ENCODE measurements at regions not wholly inside any gene's neighbourhood (a gene's known extent, or its start where the extent isn't known, plus 50 kb on each side); places are given as distances from the start of the nearest gene placed in this dataset.

DNA sequence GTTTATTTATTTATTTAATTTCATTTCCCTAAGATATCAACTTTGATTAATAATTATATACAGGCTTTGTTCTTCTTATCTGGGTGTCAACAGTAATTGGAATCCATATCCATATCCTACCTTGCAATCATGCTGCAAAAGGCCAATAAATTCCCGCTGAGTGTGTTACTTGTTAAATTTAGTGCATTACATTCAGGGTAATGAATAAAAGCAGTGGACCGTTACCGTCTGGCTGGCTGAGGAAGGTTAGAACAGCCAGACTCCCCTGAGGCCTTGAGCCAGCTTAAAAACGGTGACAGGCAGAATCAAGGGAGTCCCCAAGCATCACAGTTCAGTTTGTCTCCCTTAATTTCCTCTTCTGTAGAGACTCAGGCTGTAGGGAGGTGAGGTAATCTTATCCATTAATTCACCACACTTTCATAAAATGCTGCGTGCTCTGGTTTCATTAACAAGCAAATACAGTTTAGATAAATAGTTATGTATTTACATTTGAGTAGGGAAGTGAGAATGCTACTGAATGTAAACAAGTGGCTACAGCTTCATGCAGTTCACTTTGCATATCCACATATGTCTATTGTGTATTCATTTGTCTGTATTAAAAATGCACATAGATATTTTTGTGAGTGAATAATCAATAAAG is 888.2 kb upstream of the CXADR start:
- Mint-ChIP-seq H3K4me3 (no peak overlapping the region), H3K27ac (no peak overlapping the region), H3K27me3 (no peaks in the 10 kb centered on the region), H3K9me3 (ENCODE audit: low read depth) (peaks cover 5% of the 10 kb centered on the region), H3K36me3 (no peaks in the 10 kb centered on the region), H3K4me1 (ENCODE audit: low read depth) (no peaks in the 10 kb centered on the region)

DNA sequence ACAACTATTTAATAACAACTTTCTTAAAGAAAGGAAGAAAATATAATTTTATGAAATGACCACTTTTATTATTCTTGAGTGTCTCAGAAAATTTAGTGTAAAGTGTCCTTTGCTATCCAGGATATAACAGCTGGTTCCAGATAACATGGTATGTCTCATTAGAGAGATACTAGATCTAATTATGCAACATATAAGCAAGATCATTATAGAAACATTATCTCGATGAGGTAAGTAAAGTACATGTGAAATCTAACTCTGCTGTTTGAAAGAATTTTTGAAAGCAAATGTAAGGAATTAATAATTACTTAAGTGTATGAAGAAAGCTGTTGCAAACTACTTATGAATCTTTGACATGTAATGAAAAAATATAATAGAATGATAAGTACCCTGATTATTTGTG is 887.4 kb upstream of the CXADR start:
- no peaks in the 10 kb centered on the region for H3K27me3 Mint-ChIP-seq
- H3K4me1 Mint-ChIP-seq (ENCODE audit: low read depth): no peaks in the 10 kb centered on the region
- no peaks in the 10 kb centered on the region for H3K36me3 Mint-ChIP-seq
- peaks cover 5% of the 10 kb centered on the region for H3K9me3 Mint-ChIP-seq (ENCODE audit: low read depth)
- no peak overlapping the region for H3K27ac Mint-ChIP-seq
- H3K4me3 Mint-ChIP-seq: no peak overlapping the region

DNA sequence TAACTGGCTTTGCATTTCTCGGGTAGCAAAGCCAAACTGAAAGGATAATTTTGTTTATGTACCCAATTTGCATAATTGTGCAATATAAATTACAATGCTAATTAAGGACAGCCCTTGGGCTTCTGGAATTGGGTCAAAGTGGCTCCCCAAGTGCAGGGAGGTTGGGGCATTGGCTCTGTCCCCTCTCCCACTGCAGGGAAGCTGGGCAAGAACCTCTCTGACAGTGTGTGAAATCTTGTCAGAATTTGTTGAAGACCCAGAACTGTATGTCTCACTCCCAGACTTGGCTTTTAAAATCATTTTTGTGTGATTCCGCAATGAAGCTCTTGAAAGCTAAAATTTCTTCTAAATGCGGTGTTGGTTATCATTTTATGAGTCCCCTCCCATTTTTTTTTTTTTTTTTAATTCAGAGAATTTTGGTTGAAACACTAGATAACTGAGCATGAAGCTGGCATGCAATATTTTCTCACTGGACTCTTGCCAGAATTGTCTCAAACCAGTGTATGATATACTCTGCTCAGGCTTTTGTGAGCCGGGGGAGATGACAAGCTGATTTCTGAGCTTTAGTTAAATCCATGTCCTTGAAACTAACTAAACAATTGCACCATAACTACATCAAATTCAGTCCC is 878.9 kb upstream of the CXADR start:
- H3K36me3 Mint-ChIP-seq: no peaks in the 10 kb centered on the region
- H3K4me3 Mint-ChIP-seq: no peak overlapping the region
- H3K9me3 Mint-ChIP-seq (ENCODE audit: low read depth): no peaks in the 10 kb centered on the region
- no peaks in the 10 kb centered on the region for H3K4me1 Mint-ChIP-seq (ENCODE audit: low read depth)
- H3K27ac Mint-ChIP-seq: no peak overlapping the region
- no peaks in the 10 kb centered on the region for H3K27me3 Mint-ChIP-seq

DNA sequence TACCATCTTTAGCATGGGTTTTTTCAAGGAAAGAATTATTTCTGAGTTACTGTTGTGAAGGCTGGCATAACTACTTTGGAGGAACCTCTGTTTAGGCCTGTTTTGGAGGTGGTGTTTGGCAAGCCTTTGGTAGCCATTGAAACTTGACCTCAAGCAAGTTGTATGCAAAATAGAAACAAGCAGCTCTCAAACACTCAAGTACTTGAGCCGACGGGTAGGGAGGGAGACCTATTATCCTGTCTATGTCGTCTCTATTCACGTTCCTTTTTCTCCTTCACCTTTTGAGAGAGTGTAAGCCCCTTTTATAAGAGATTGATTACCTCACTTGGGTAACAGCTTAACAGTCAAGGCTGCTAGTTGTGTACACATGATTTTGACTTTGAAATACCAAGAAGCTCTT is 878.3 kb upstream of the CXADR start:
- Mint-ChIP-seq H3K27ac (no peak overlapping the region), H3K36me3 (no peaks in the 10 kb centered on the region), H3K4me1 (ENCODE audit: low read depth) (no peaks in the 10 kb centered on the region), H3K27me3 (no peaks in the 10 kb centered on the region), H3K9me3 (ENCODE audit: low read depth) (no peaks in the 10 kb centered on the region), H3K4me3 (no peak overlapping the region)

DNA sequence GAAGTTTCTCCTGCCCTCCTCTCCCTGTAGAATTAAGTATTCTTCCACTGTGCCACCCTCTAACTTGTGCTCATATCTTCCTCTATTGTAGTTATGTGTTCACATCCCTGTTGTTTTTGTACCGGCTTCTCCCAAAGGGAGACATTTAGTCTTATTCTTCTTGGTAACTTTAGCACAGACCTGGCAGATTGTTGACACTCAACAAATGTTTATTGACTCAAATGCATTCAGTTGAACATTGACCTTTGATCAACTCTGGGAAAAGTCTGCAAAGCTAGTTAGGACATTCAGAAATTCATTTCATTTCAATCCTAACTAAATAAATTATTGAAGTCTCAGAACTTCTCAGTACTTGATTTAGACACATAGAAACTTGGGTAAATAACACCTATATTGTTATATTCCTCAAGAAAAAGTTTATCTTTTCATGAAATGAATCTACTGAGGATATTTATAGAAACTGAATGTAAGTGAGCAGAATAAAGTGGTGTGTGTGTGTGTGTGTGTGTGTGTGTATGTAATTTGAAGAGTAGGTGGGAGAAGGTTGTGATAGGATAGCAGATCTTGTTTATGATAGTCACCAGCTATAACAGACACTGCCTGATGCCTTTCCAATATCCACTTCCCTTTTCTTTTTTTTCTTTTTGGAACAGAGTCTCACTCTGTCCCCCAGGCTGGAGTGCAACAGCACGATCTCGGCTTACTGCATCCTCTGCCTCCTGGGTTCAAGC is 872.4 kb upstream of the CXADR start:
- Mint-ChIP-seq H3K4me1 (ENCODE audit: low read depth) (no peaks in the 10 kb centered on the region), H3K27me3 (no peaks in the 10 kb centered on the region), H3K27ac (no peak overlapping the region), H3K9me3 (ENCODE audit: low read depth) (no peaks in the 10 kb centered on the region), H3K4me3 (no peak overlapping the region), H3K36me3 (no peaks in the 10 kb centered on the region)

DNA sequence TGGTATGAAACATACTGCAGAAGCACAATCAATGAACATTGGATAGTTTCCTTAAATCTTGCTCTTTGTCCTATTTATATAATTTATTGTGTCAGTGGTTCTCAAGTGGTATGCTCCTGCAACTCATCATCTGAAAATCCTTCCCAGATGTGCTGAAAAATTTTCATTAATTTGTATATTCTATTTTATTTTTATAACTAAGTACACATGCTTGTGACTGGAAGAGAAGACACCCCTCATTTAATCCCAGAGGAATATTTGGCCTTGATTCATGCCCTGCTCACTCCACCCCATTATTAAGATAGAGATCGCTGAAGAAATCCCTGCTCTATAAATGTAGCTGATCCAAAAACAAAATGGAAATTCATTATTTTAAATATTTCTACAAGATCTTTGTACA is 870.5 kb upstream of the CXADR start:
- H3K27ac Mint-ChIP-seq: no peak overlapping the region
- no peak overlapping the region for H3K4me3 Mint-ChIP-seq
- H3K27me3 Mint-ChIP-seq: no peaks in the 10 kb centered on the region
- H3K36me3 Mint-ChIP-seq: no peaks in the 10 kb centered on the region
- H3K9me3 Mint-ChIP-seq (ENCODE audit: low read depth): no peaks in the 10 kb centered on the region
- H3K4me1 Mint-ChIP-seq (ENCODE audit: low read depth): no peaks in the 10 kb centered on the region

DNA sequence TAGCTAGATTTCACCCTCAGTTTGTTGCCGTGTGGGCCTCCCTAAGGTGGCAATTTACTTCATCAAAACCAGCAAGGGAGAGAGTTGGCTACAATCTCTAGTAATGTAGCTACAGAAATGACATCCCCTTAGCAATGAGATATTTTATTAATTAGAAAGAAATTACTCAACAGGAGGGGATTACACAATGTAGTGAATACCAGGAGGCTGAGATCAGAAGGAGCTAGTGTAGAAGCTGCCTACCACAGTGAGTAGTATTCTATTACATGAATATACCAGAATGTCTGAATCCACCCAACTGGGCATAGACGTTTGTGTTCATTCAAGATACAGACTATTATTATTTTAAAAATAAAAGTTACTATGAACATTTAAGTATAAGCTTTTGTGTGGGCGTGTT is 868.2 kb upstream of the CXADR start:
- no peak overlapping the region for H3K4me3 Mint-ChIP-seq
- H3K9me3 Mint-ChIP-seq (ENCODE audit: low read depth): peaks cover 4% of the 10 kb centered on the region
- H3K36me3 Mint-ChIP-seq: no peaks in the 10 kb centered on the region
- H3K27ac Mint-ChIP-seq: no peak overlapping the region
- no peaks in the 10 kb centered on the region for H3K4me1 Mint-ChIP-seq (ENCODE audit: low read depth)
- no peaks in the 10 kb centered on the region for H3K27me3 Mint-ChIP-seq

DNA sequence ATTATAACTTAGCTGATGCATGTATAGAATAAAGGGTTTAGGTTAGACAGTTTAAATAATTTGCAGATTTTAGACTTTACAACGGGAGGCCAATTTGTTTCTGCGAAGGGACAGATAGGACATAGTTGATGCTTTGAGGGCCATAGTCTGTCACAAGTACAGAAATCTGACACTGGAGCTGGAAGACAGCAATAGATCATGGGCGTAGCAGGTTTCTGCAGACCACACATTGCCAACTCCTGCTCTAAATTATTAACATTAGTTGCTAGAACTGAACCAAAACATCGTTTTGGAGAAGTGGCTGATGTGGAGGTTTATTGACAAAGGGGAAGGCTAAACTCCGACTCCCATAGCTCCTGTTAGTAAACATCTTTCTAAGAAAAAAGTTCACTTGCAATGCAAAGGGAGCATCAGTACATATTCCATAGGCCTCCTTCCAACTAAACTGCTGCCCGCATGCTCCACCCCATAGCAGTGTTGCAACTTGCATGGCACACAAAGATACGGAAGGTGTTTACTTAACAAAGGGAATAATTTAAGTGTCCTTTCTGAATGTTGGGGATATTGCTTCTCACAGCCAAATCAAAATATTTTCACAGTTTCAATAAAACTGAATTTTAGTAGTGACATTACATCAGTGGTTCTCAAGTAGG is 862.0 kb upstream of the CXADR start:
- Mint-ChIP-seq H3K4me1 (ENCODE audit: low read depth) (no peaks in the 10 kb centered on the region), H3K4me3 (no peak overlapping the region), H3K27me3 (no peaks in the 10 kb centered on the region), H3K9me3 (ENCODE audit: low read depth) (peaks cover 12% of the 10 kb centered on the region), H3K27ac (no peak overlapping the region), H3K36me3 (no peaks in the 10 kb centered on the region)

DNA sequence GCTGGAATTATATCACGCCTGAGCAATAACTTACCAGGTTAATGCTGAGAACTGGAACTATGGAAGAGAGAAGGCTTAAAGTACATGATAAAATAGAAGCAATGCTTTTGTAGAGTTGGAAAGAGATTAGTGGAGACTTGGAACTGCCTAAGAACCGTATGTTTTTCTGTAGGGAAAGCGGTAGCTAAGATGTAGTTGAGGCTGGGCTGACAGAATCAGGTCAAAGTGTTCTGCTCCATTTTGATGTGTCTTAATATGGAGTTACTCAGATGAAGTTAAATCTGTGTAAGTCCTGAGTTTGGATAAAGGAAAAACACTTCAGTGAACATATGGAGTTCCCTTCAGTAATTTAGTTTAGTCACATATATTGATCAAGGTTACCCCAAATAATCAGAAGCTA is 860.9 kb upstream of the CXADR start:
- H3K27me3 Mint-ChIP-seq: no peaks in the 10 kb centered on the region
- H3K9me3 Mint-ChIP-seq (ENCODE audit: low read depth): peaks cover 12% of the 10 kb centered on the region
- H3K4me3 Mint-ChIP-seq: no peak overlapping the region
- H3K36me3 Mint-ChIP-seq: no peaks in the 10 kb centered on the region
- no peaks in the 10 kb centered on the region for H3K4me1 Mint-ChIP-seq (ENCODE audit: low read depth)
- no peak overlapping the region for H3K27ac Mint-ChIP-seq

DNA sequence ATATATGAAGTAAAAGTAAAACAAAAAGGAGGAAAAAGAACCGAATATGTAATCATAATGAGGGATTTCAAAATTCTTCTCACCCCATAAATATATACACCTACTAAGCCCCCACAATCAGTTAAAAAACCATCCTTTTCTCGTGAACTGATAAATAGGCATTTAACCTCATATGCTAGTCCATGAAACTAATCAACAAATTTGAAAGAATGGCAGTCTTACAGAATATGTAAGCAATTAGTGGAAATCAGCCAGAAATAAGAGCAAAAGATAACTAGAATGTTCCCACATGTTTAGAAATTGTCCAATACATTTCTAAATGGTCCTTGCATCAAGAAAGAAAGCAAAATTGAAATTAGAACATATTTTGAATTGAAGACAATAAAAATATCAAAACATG is 849.4 kb upstream of the CXADR start:
- H3K27me3 Mint-ChIP-seq: no peaks in the 10 kb centered on the region
- no peak overlapping the region for H3K4me3 Mint-ChIP-seq
- no peaks in the 10 kb centered on the region for H3K36me3 Mint-ChIP-seq
- H3K9me3 Mint-ChIP-seq (ENCODE audit: low read depth): peaks cover 3% of the 10 kb centered on the region
- no peaks in the 10 kb centered on the region for H3K4me1 Mint-ChIP-seq (ENCODE audit: low read depth)
- no peak overlapping the region for H3K27ac Mint-ChIP-seq

DNA sequence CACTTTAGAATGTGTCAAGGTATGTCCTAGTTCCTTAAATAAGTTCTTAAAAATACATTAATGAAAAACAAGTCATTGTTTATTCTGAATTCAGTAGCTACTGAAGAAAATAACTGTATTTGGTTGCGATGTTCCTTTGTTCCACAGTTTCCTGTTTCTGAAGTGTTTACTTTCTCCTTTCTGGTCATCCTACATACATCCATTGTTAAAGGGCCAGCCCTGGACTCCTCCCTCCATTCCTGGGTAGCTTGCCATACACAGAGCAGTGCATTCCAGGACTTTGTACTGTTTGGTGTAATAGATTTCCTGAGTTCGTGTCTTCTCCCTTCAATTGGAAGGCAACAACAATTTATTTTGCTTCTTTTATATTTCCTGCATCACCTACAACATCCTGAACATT is 845.4 kb upstream of the CXADR start:
- no peak overlapping the region for H3K4me3 Mint-ChIP-seq
- no peaks in the 10 kb centered on the region for H3K4me1 Mint-ChIP-seq (ENCODE audit: low read depth)
- peaks cover 3% of the 10 kb centered on the region for H3K9me3 Mint-ChIP-seq (ENCODE audit: low read depth)
- H3K36me3 Mint-ChIP-seq: no peaks in the 10 kb centered on the region
- no peaks in the 10 kb centered on the region for H3K27me3 Mint-ChIP-seq
- no peak overlapping the region for H3K27ac Mint-ChIP-seq

DNA sequence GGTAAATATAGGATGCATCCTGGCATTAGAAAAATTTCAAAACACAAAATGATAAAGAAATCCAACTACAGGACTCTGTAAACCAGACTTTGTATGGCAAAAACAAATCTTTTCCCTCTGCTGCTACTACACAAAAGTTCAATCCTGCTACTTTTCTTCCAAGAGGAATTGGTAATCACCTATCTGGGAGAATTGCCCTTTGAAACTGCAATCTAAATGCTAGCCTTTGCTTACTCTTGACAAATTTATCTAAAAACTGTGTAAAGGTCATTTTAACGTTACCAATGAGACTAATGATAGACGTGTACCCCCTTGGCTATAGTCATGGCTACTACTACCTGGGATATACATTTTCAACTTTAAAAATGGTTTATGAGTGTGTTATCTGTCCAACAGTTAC is 837.9 kb upstream of the CXADR start:
- Mint-ChIP-seq H3K27ac (no peak overlapping the region), H3K27me3 (no peaks in the 10 kb centered on the region), H3K4me1 (ENCODE audit: low read depth) (no peaks in the 10 kb centered on the region), H3K36me3 (no peaks in the 10 kb centered on the region), H3K9me3 (ENCODE audit: low read depth) (peaks cover 4% of the 10 kb centered on the region), H3K4me3 (no peak overlapping the region)

DNA sequence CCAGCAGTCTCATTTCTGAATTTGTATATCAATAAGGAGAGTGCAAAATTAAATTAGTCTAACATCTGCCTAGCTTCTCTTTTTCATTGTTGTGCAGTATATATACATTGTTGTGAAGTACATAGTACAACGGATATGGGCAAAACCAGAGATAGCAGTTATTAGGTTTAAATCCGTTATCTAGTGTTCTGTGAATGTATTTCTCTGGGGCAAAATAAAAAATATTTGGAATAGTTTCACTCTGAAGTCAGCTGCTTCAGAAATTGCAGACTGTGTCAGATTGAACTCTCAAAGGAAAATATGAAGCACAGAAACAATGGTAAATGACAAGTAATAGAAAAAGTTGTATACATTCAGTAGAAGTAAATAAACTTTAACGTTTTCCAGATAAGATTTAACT is 836.5 kb upstream of the CXADR start:
- H3K4me1 Mint-ChIP-seq (ENCODE audit: low read depth): no peaks in the 10 kb centered on the region
- no peak overlapping the region for H3K27ac Mint-ChIP-seq
- no peaks in the 10 kb centered on the region for H3K36me3 Mint-ChIP-seq
- H3K9me3 Mint-ChIP-seq (ENCODE audit: low read depth): peaks cover 13% of the 10 kb centered on the region
- H3K4me3 Mint-ChIP-seq: no peak overlapping the region
- no peaks in the 10 kb centered on the region for H3K27me3 Mint-ChIP-seq

DNA sequence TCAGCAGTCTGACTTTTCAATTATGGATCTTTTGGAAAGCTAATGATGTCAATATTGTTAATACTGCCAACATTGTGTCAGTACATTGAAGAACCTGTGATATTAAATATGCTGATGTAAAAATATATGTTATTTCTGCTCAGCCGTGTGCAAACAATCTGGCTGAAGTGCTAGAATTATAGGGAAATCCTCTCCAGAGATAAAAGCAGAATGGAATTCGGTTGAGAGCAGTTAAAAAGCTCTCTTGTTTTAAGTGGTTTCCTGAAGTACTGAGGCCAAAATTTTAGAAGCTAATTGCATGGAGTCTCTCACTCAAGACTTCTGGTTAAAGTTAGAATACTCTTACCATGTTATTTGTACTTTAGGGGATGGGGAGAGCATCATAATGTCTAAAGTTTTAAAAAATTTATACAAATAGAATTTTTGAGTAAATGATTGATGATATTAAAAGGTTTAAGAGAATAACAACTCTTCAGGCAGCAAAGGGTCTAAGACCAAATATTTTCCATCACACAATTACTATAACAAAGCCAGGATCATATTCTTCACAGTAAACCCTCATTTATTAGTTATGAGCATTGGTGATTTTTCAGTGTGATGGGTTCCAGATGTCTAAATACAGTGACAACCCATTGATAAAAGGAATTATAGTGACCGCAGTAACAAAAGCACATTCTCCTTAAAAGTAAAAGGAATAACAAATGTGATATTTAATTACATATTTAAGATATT is 834.2 kb upstream of the CXADR start:
- Mint-ChIP-seq H3K9me3 (ENCODE audit: low read depth) (peaks cover 18% of the 10 kb centered on the region), H3K36me3 (no peaks in the 10 kb centered on the region), H3K4me3 (no peak overlapping the region), H3K27me3 (no peaks in the 10 kb centered on the region), H3K27ac (no peak overlapping the region), H3K4me1 (ENCODE audit: low read depth) (no peaks in the 10 kb centered on the region)

DNA sequence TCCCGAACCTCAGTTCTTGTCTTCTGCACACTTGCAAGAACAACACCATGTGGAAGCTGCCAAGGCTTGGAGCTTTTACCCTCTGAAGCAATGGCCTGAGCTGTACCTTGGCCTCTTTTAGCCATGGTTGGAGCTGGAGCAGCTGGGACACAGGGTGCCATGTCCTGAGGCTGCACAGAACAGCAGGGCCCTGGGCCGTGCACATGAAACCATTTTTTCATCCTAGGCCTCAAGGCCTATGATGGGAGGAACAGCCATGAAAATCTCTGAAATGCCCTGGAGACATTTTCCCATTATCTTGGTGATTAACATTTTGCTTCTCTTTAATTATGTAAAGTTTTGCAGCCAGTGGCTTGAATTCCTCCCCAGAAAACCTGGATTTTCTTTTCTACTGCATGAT is 817.8 kb upstream of the CXADR start:
- Mint-ChIP-seq H3K9me3 (ENCODE audit: low read depth) (peaks cover 21% of the 10 kb centered on the region), H3K36me3 (no peaks in the 10 kb centered on the region), H3K4me1 (ENCODE audit: low read depth) (no peaks in the 10 kb centered on the region), H3K4me3 (no peak overlapping the region), H3K27ac (no peak overlapping the region), H3K27me3 (no peaks in the 10 kb centered on the region)

Data from activated naive CD8-positive, alpha-beta T cell (primary cell).